HG03575 (cell line): ENCODE measurements at regions not wholly inside any gene's neighbourhood (a gene's known extent, or its start where the extent isn't known, plus 50 kb on each side); places are given as distances from the start of the nearest gene placed in this dataset.
A peak's percentile ranks its signal among the peaks of the same experiment; 100 is the strongest.
"Not testable (repeated sequence)": the region's sequence is repeated elsewhere in the genome, so short reads cannot be mapped to it uniquely, and the experiment has no call there.

ENCODE experiments used
- ATAC-seq: cut with Tn5 transposase; IDR thresholded peaks from one replicate; pipeline ENCODE4 v1.9.1; 2021; ENCODE audit not compliant: unreplicated experiment, insufficient number of reproducible peaks, low FRiP score; ENCODE audit errors: extremely low read depth

GRCh38 chr5:34411470-34412346, 244.4 kb upstream of the RAI14 start:
- no peak for ATAC-seq

- ATAC-seq: no peak
These were observed 243.4 kb upstream of the RAI14 start for GRCh38 chr5:34412736-34413135.

GRCh38 chr5:34415559-34416198, 240.4 kb upstream of the RAI14 start:
- ATAC-seq: peak; percentile 97

- no peak for ATAC-seq
These were observed 239.6 kb upstream of the RAI14 start for GRCh38 chr5:34416501-34417008.

- ATAC-seq: not testable (repeated sequence)
These were observed 235.9 kb upstream of the RAI14 start for GRCh38 chr5:34420191-34420590.

GRCh38 chr5:34436761-34437501, 219.2 kb upstream of the RAI14 start:
- no peak for ATAC-seq

GRCh38 chr5:34439601-34440000, 216.5 kb upstream of the RAI14 start:
- ATAC-seq: no peak

GRCh38 chr5:34441767-34442166, 214.4 kb upstream of the RAI14 start:
- ATAC-seq: not testable (repeated sequence)

- no peak for ATAC-seq
These were observed 208.7 kb upstream of the RAI14 start for GRCh38 chr5:34447424-34447823.

- no peak for ATAC-seq
These were observed 206.5 kb upstream of the RAI14 start for GRCh38 chr5:34449639-34450038.

GRCh38 chr5:34450338-34450737, 205.8 kb upstream of the RAI14 start:
- no peak for ATAC-seq

GRCh38 chr5:34452170-34452828, 203.8 kb upstream of the RAI14 start:
- no peak for ATAC-seq

GRCh38 chr5:34455098-34455497, 201.0 kb upstream of the RAI14 start:
- no peak for ATAC-seq

- no peak for ATAC-seq
These were observed 196.2 kb upstream of the RAI14 start for GRCh38 chr5:34459908-34460307.

GRCh38 chr5:34460496-34460895, 195.6 kb upstream of the RAI14 start:
- ATAC-seq: no peak

- no peak for ATAC-seq
These were observed 191.3 kb upstream of the RAI14 start for GRCh38 chr5:34464829-34465228.

GRCh38 chr5:34465301-34465700, 190.8 kb upstream of the RAI14 start:
- not testable (repeated sequence) for ATAC-seq

- ATAC-seq: not testable (repeated sequence)
These were observed 189.4 kb upstream of the RAI14 start for GRCh38 chr5:34466519-34467388.
